ENCODE measurements at regions not wholly inside any gene's neighbourhood (a gene's known extent, or its start where the extent isn't known, plus 50 kb on each side); places are given as distances from the start of the nearest gene placed in this dataset.

GRCh38 chr1:23609971-23610370, 50.7 kb upstream of the ID3 start:
- Histone ChIP-seq H3K9ac (ENCODE audit: low read depth, low read length) (no peak overlapping the region), H3K4me3 (ENCODE audit: insufficient read depth, low read depth, low read length) (no peak overlapping the region), H4K91ac (ENCODE audit: insufficient read depth, low read depth, low read length) (no peak overlapping the region), H2BK20ac (ENCODE audit: low read depth, low read length) (no peak overlapping the region), H3K9me3 (ENCODE audit: control insufficient read depth, insufficient read depth, low read length) (no peaks in the 10 kb centered on the region), H3K56ac (ENCODE audit: extremely low read depth, insufficient read depth, low read length) (no peak overlapping the region), H3K4me2 (ENCODE audit: low read depth, low read length) (no peak overlapping the region), H3K4me1 (ENCODE audit: control insufficient read depth, insufficient read depth, low read length) (no peaks in the 10 kb centered on the region), H2BK15ac (ENCODE audit: low read depth, low read length) (no peak overlapping the region), H3K79me1 (ENCODE audit: low read depth in 1 of 2, low read length in 2 of 2) (no peaks in the 10 kb centered on the region), H3K9me1 (ENCODE audit: insufficient read depth, low read length) (no peaks in the 10 kb centered on the region), H3K27me3 (ENCODE audit: control insufficient read depth, insufficient read depth, low read length) (peaks cover 5% of the 10 kb centered on the region; the same call in 1 of the 2 replicates), H4K20me1 (ENCODE audit: insufficient read depth, low read length) (no peaks in the 10 kb centered on the region), H2BK5ac (ENCODE audit: low read depth, low read length, poor library complexity, severe bottlenecking) (no peak overlapping the region), H3K23ac (ENCODE audit: low read depth, low read length) (no peak overlapping the region), H4K5ac (ENCODE audit: low read depth, low read length) (no peak overlapping the region), H3K27ac (ENCODE audit: insufficient read depth, low read length) (no peak overlapping the region), H4K8ac (ENCODE audit: low read depth in 2 of 2, low read length in 2 of 2) (no peak overlapping the region), H3K36me3 (ENCODE audit: control insufficient read depth, insufficient read depth, low read length) (no peaks in the 10 kb centered on the region), H2AFZ (replicated peaks; ENCODE audit: low read length, poor library complexity) (no peak overlapping the region), H2BK120ac (ENCODE audit: low read depth, low read length) (no peak overlapping the region), H3K14ac (replicated peaks; ENCODE audit: low read depth, low read length) (no peak overlapping the region), H2AK5ac (ENCODE audit: low read depth, low read length) (no peak overlapping the region), H3K4ac (ENCODE audit: low read depth, low read length) (no peak overlapping the region), H3K18ac (ENCODE audit: low read depth, low read length) (no peak overlapping the region), H2AK9ac (replicated peaks; ENCODE audit: low read depth, low read length, poor library complexity) (no peak overlapping the region)
- ATAC-seq (ENCODE audit: low read depth) (no peak), DNase-seq (no peak)
- ChIA-PET CTCF (no interaction called here), POLR2A (ENCODE audit: unreplicated experiment) (no interaction called here)
- intact Hi-C loops (cut with micrococcal nuclease) (no loop called here), in situ Hi-C loops (cut with MboI; ENCODE audit: low sequenced_read_pairs) (no loop called here), dilution Hi-C loops (cut with HindIII; ENCODE audit: low sequenced_read_pairs, unreplicated experiment) (no loop called here)
- no TSS peak for BruUV-seq (replicated peaks)
- no peak for TF ChIP-seq CEBPB (IDR thresholded peaks at IDR 0.05; ENCODE audit: low read depth, low read length)
- TF ChIP-seq CTCF (conservative IDR thresholded peaks at IDR 0.05; ENCODE audit: low read depth, low read length) = no peak
- TF ChIP-seq MAFK (IDR thresholded peaks at IDR 0.05; ENCODE audit: low read depth, low read length) = no peak
- TF ChIP-seq BHLHE40 (IDR thresholded peaks at IDR 0.05; ENCODE audit: low read depth, low read length) = no peak
- no peak for TF ChIP-seq ELK1 (IDR thresholded peaks at IDR 0.05; ENCODE audit: borderline replicate concordance, low read depth, low read length)
- no peak for TF ChIP-seq RCOR1 (IDR thresholded peaks at IDR 0.05; ENCODE audit: insufficient replicate concordance, low read length)
- TF ChIP-seq FOS (IDR thresholded peaks at IDR 0.05; ENCODE audit: low read depth, low read length) = no peak
- WGBS, 2 experiments (ENCODE audit: extremely low coverage in 2 of 2, insufficient read length in 1 of 2) = no CpG with 5 or more reads among the region's 5 CpGs
